LNCaP clone FGC (cell line): ENCODE measurements at regions not wholly inside any gene's neighbourhood (a gene's known extent, or its start where the extent isn't known, plus 50 kb on each side); places are given as distances from the start of the nearest gene placed in this dataset.

Source experiments
- DNase-seq: peaks from one replicate; pipeline ENCODE4 v3.0.0-alpha.2; 2011; ENCODE audit warnings: low read depth
- H3K4me3 ChIP-seq: 2 replicates; pipeline ENCODE4 v1.5.1; 2011; ENCODE audit warnings: mild to moderate bottlenecking, low read depth, low read length, control low read depth
- CTCF ChIP-seq: IDR thresholded peaks from 2 replicates; pipeline ENCODE4 v1.5.1; 2012; ENCODE audit warnings: mild to moderate bottlenecking; ENCODE audit not compliant: control insufficient read depth, insufficient read depth; ENCODE audit errors: extremely low read depth

- no peak for DNase-seq
- no peak for TF ChIP-seq CTCF
- H3K4me3 ChIP-seq = no peak overlapping the region
These were observed 198.5 kb upstream of the MTNR1B start for GRCh38 chr11:92770981-92771380.

GRCh38 chr11:92771701-92772100 lies 197.8 kb upstream of the MTNR1B start:
- no peak overlapping the region for H3K4me3 ChIP-seq
- no peak for DNase-seq
- no peak for TF ChIP-seq CTCF

GRCh38 chr11:92775003-92775676 lies 194.3 kb upstream of the MTNR1B start:
- DNase-seq = no peak

GRCh38 chr11:92776676-92777075 lies 192.8 kb upstream of the MTNR1B start:
- DNase-seq = no peak
- no peak for TF ChIP-seq CTCF
- H3K4me3 ChIP-seq = no peak overlapping the region

More at GRCh38 chr11:92775003-92775676, 194.3 kb upstream of the MTNR1B start:
- no peak for TF ChIP-seq CTCF
- H3K4me3 ChIP-seq = no peak overlapping the region

GRCh38 chr11:92779746-92780145 lies 189.7 kb upstream of the MTNR1B start:
- H3K4me3 ChIP-seq = no peak overlapping the region
- DNase-seq = no peak
- TF ChIP-seq CTCF = no peak

- TF ChIP-seq CTCF = no peak
- no peak for DNase-seq
- H3K4me3 ChIP-seq = no peak overlapping the region
These were observed 188.3 kb upstream of the MTNR1B start for GRCh38 chr11:92781151-92781550.

GRCh38 chr11:92782806-92783205 lies 186.6 kb upstream of the MTNR1B start:
- TF ChIP-seq CTCF = no peak
- no peak overlapping the region for H3K4me3 ChIP-seq
- DNase-seq = no peak
